Caco-2 (cell line): ENCODE measurements at regions not wholly inside any gene's neighbourhood (a gene's known extent, or its start where the extent isn't known, plus 50 kb on each side); places are given as distances from the start of the nearest gene placed in this dataset.

Experiments used
- BruUV-seq: library from RNA; stranded (reverse); fragments of 400-500 nt; replicated peaks from 2 replicates; lab custom pipeline; 2021; lab: Mats Ljungman, UMichigan
- CTCF ChIA-PET: fragments of 300-600 bp; sonication (Branson Sonifier 250); formaldehyde crosslinking; loops from one replicate; lab custom pipeline; 2022; ENCODE audit warnings: antibody characterized with exemption; lab: Charles Lee
- POLR2A ChIA-PET: fragments of 300-600 bp; sonication (Branson Sonifier 250); formaldehyde crosslinking; loops from one replicate; lab custom pipeline; 2022; ENCODE audit warnings: antibody characterized with exemption; lab: Charles Lee
- DNase-seq, 2 experiments: peaks; one replicate each; pipeline versions ENCODE4 v3.0.0 to v3.0.0-alpha.2; 2020 to 2022
- H3K27me3 ChIP-seq: replicated peaks from 2 replicates; pipeline ENCODE4 v1.6.0; 2011; ENCODE audit warnings: low read length; ENCODE audit not compliant: control insufficient read depth, insufficient read depth
- H3K36me3 ChIP-seq: 2 replicates; pipeline ENCODE4 v1.5.1; 2011; ENCODE audit warnings: low read length; ENCODE audit not compliant: control insufficient read depth, insufficient read depth
- H3K4me1 ChIP-seq: fragments of 250-450 bp; sonication (Bioruptor Pico); 2 replicates; pipeline ENCODE4 v1.5.1; 2020; ENCODE audit warnings: mild to moderate bottlenecking
- H3K4me3 ChIP-seq: 2 replicates; pipeline ENCODE4 v1.5.1; 2011; ENCODE audit warnings: low read depth, mild to moderate bottlenecking, control low read depth, low read length
- H3K9me3 ChIP-seq: fragments of 250-450 bp; sonication (Bioruptor Pico); 2 replicates; pipeline ENCODE4 v1.5.1; 2020; ENCODE audit warnings: mild to moderate bottlenecking, moderate library complexity
- H3K27ac Mint-ChIP-seq: one replicate; pipeline ENCODE4 v1.8.0; 2022; ENCODE audit warnings: mixed read lengths; ENCODE audit not compliant: unreplicated experiment
- H3K27me3 Mint-ChIP-seq: one replicate; pipeline ENCODE4 v1.8.0; 2022; ENCODE audit warnings: mixed read lengths; ENCODE audit not compliant: insufficient read depth, unreplicated experiment
- H3K36me3 Mint-ChIP-seq: one replicate; pipeline ENCODE4 v1.8.0; 2022; ENCODE audit warnings: mild to moderate bottlenecking, mixed read lengths; ENCODE audit not compliant: insufficient read depth, unreplicated experiment
- H3K4me1 Mint-ChIP-seq: one replicate; pipeline ENCODE4 v1.8.0; 2022; ENCODE audit warnings: low read depth, mixed read lengths; ENCODE audit not compliant: unreplicated experiment
- H3K4me3 Mint-ChIP-seq: one replicate; pipeline ENCODE4 v1.8.0; 2022; ENCODE audit warnings: mild to moderate bottlenecking, moderate library complexity, mixed read lengths; ENCODE audit not compliant: unreplicated experiment
- H3K9me3 Mint-ChIP-seq: one replicate; pipeline ENCODE4 v1.8.0; 2022; ENCODE audit warnings: mixed read lengths; ENCODE audit not compliant: unreplicated experiment
- CTCF ChIP-seq, 2 experiments: fragments of 200-600 bp in 1 of 2; IDR thresholded peaks; 1 replicate in 1 of 2; 2 replicates in 1 of 2; pipeline versions ENCODE4 v1.5.1 to v1.8.0; 2011 to 2022; ENCODE audit warnings: antibody characterized with exemption in 1 of 2, control low read depth in 1 of 2, inconsistent platforms in 1 of 2, low read depth in 1 of 2, low read length in 1 of 2, mild to moderate bottlenecking in 1 of 2, moderate library complexity in 1 of 2; ENCODE audit not compliant: insufficient read depth in 1 of 2, severe bottlenecking in 1 of 2, unreplicated experiment in 1 of 2
- intact Hi-C: fragments of 100-400 bp; cut with micrococcal nuclease; formaldehyde crosslinking; loops from one replicate; pipeline ENCODE4 v1.10.0; 2022; ENCODE audit not compliant: unreplicated experiment

GRCh38 chr20:19817017-19817416 lies 59.0 kb downstream of the RIN2 start:
- Histone ChIP-seq H3K27me3 (no peaks in the 10 kb centered on the region), H3K9me3 (no peaks in the 10 kb centered on the region; the same call in 1 of the 2 replicates), H3K4me1 (no peaks in the 10 kb centered on the region), H3K4me3 (no peak overlapping the region), H3K36me3 (no peaks in the 10 kb centered on the region; the same call in 1 of the 2 replicates)
- peaks cover 7% of the 10 kb centered on the region for H3K4me1 Mint-ChIP-seq
- H3K4me3 Mint-ChIP-seq: no peak overlapping the region
- no TSS peak for BruUV-seq
- no peaks in the 10 kb centered on the region for H3K36me3 Mint-ChIP-seq
- CTCF ChIA-PET: interaction anchor here (0.5 kb wide), 1 partner anchor 11 kb away, joined by 4 read pairs; no protein-coding TSS in a partner anchor
- no peak for DNase-seq
- POLR2A ChIA-PET: no interaction called here
- H3K9me3 Mint-ChIP-seq: no peaks in the 10 kb centered on the region
- H3K27me3 Mint-ChIP-seq: no peaks in the 10 kb centered on the region
- intact Hi-C loops: no loop called here
- TF ChIP-seq CTCF (IDR thresholded peaks at IDR 0.05; ENCODE audit: insufficient read depth in 1 of 2, low read depth in 1 of 2, low read length in 1 of 2, severe bottlenecking in 1 of 2, unreplicated experiment in 1 of 2): no peak
- H3K27ac Mint-ChIP-seq: no peak overlapping the region

GRCh38 chr20:19819149-19819548 lies 61.1 kb downstream of the RIN2 start:
- H3K4me1 ChIP-seq: no peaks in the 10 kb centered on the region
- BruUV-seq: no TSS peak
- ChIA-PET POLR2A (no interaction called here), CTCF (no interaction called here)
- H3K27me3 Mint-ChIP-seq: no peaks in the 10 kb centered on the region
- no peaks in the 10 kb centered on the region; the same call in 1 of the 2 replicates for H3K9me3 ChIP-seq
- H3K9me3 Mint-ChIP-seq: no peaks in the 10 kb centered on the region
- H3K4me3 Mint-ChIP-seq: no peak overlapping the region
- DNase-seq: no peak
- TF ChIP-seq CTCF (IDR thresholded peaks at IDR 0.05; ENCODE audit: insufficient read depth in 1 of 2, low read depth in 1 of 2, low read length in 1 of 2, severe bottlenecking in 1 of 2, unreplicated experiment in 1 of 2): no peak
- no peak overlapping the region for H3K4me3 ChIP-seq
- peaks cover 7% of the 10 kb centered on the region for H3K4me1 Mint-ChIP-seq
- H3K27me3 ChIP-seq: no peaks in the 10 kb centered on the region
- no peak overlapping the region for H3K27ac Mint-ChIP-seq
- no peaks in the 10 kb centered on the region; the same call in 1 of the 2 replicates for H3K36me3 ChIP-seq
- intact Hi-C loops: no loop called here
- H3K36me3 Mint-ChIP-seq: no peaks in the 10 kb centered on the region

GRCh38 chr20:19820555-19821211 lies 62.6 kb downstream of the RIN2 start:
- Mint-ChIP-seq H3K27ac (no peak overlapping the region), H3K36me3 (no peaks in the 10 kb centered on the region), H3K27me3 (no peaks in the 10 kb centered on the region), H3K4me3 (no peak overlapping the region), H3K4me1 (peaks cover 7% of the 10 kb centered on the region), H3K9me3 (no peaks in the 10 kb centered on the region)
- intact Hi-C loops: no loop called here
- TF ChIP-seq CTCF (IDR thresholded peaks at IDR 0.05; ENCODE audit: insufficient read depth in 1 of 2, low read depth in 1 of 2, low read length in 1 of 2, severe bottlenecking in 1 of 2, unreplicated experiment in 1 of 2): no peak
- H3K36me3 ChIP-seq: no peaks in the 10 kb centered on the region
- H3K4me1 ChIP-seq: no peaks in the 10 kb centered on the region
- CTCF ChIA-PET: no interaction called here
- no peaks in the 10 kb centered on the region; the same call in 1 of the 2 replicates for H3K9me3 ChIP-seq
- no TSS peak for BruUV-seq
- H3K27me3 ChIP-seq: no peaks in the 10 kb centered on the region
- POLR2A ChIA-PET: no interaction called here
- H3K4me3 ChIP-seq: no peak overlapping the region
- DNase-seq: no peak
